ENCODE measurements at regions not wholly inside any gene's neighbourhood (a gene's known extent, or its start where the extent isn't known, plus 50 kb on each side); places are given as distances from the start of the nearest gene placed in this dataset.

DNA sequence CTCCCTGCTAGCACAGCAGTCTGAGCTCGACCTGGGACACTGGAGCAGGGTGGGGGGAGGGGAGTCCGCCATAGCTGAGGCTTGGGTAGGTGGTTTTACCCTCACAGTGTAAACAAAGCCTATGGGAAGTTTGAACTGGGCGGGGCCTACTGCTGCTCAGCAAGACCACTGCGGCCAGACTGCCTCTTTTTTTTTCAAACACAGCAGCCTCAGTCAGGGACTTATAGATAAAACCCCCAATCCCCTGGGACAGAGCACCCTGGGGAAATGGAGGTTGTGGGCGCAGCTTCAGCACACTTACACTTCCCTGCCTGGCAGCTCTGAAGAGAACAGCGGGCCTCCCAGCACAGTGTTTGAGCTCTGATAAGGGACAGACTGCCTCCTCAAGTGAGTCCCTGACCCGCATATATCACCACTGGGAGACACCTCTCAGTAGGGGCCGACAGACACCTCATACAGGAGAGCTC, 151.1 kb upstream of the APC start:
- TF ChIP-seq POLR2A (IDR thresholded peaks at IDR 0.05; ENCODE audit: low read length) (no peak), GATA1 (IDR thresholded peaks at IDR 0.05; ENCODE audit: low read depth, low read length) (no peak)

All from erythroblast (primary cell).